ENCODE measurements at regions not wholly inside any gene's neighbourhood (a gene's known extent, or its start where the extent isn't known, plus 50 kb on each side); places are given as distances from the start of the nearest gene placed in this dataset.

DNA sequence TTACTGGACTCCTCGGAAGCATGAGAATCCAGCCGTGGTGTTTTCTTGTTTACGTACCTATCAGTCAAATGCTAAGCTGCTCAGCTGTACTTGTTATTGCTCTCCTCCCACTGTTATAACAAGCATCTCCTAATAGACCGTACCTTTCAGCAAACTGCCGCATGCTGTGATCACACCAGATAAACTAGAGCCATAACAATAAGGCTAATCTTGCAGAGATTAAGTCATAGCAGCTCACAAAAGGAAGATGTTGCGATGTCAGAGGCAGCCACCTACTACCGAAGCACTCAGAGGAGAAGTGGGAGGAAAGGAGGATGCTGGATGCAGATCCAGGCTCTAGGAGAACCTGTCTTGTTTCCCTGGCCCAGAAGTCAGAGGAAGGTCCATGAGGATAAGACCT is 196.0 kb downstream of the GALC start:
- H3K27me3 ChIP-seq (ENCODE audit: insufficient read depth, low read depth, low read length): no peaks in the 10 kb centered on the region
- no peaks in the 10 kb centered on the region for H3K36me3 ChIP-seq (ENCODE audit: insufficient read depth, low read length)
- H3K4me2 ChIP-seq (ENCODE audit: low read length): no peak overlapping the region
- H3K27ac ChIP-seq (ENCODE audit: low read length): no peak overlapping the region
- TF ChIP-seq, protein P1, sequence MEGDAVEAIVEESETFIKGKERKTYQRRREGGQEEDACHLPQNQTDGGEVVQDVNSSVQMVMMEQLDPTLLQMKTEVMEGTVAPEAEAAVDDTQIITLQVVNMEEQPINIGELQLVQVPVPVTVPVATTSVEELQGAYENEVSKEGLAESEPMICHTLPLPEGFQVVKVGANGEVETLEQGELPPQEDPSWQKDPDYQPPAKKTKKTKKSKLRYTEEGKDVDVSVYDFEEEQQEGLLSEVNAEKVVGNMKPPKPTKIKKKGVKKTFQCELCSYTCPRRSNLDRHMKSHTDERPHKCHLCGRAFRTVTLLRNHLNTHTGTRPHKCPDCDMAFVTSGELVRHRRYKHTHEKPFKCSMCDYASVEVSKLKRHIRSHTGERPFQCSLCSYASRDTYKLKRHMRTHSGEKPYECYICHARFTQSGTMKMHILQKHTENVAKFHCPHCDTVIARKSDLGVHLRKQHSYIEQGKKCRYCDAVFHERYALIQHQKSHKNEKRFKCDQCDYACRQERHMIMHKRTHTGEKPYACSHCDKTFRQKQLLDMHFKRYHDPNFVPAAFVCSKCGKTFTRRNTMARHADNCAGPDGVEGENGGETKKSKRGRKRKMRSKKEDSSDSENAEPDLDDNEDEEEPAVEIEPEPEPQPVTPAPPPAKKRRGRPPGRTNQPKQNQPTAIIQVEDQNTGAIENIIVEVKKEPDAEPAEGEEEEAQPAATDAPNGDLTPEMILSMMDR (IDR thresholded peaks at IDR 0.05; ENCODE audit: poor library complexity, severe bottlenecking): no peak
- no peak for TF ChIP-seq TAF1 (IDR thresholded peaks at IDR 0.05; ENCODE audit: low read depth)
- peak; percentile 10 for TF ChIP-seq RAD21 (conservative IDR thresholded peaks at IDR 0.05)
- TF ChIP-seq MXI1 (conservative IDR thresholded peaks at IDR 0.05; ENCODE audit: poor library complexity, severe bottlenecking): no peak
- peak; percentile 50 for TF ChIP-seq REST (IDR thresholded peaks at IDR 0.05; ENCODE audit: borderline replicate concordance)
- TF ChIP-seq SMC3 (conservative IDR thresholded peaks at IDR 0.05; ENCODE audit: poor library complexity): no peak
- TF ChIP-seq POLR2AphosphoS5 (IDR thresholded peaks at IDR 0.05): peak; percentile 97
- peak; percentile 77 for TF ChIP-seq EP300 (conservative IDR thresholded peaks at IDR 0.05; ENCODE audit: poor library complexity, severe bottlenecking)
- H3K4me3 ChIP-seq (ENCODE audit: low read length): no peak overlapping the region
- no peaks in the 10 kb centered on the region for H3K79me2 ChIP-seq (replicated peaks; ENCODE audit: insufficient read depth, low read length)
- H2AFZ ChIP-seq (ENCODE audit: low read depth, low read length): no peak overlapping the region
- no peak overlapping the region for H3K9ac ChIP-seq (ENCODE audit: low read length)
- H3K9me3 ChIP-seq (ENCODE audit: low read length): no peaks in the 10 kb centered on the region
- H4K20me1 ChIP-seq (ENCODE audit: insufficient read depth): no peaks in the 10 kb centered on the region
- H3F3A ChIP-seq (ENCODE audit: insufficient read depth, low read length, poor library complexity, severe bottlenecking): no peaks in the 10 kb centered on the region
- no peaks in the 10 kb centered on the region for H3K9me2 ChIP-seq (ENCODE audit: insufficient read depth, low read length)

DNA sequence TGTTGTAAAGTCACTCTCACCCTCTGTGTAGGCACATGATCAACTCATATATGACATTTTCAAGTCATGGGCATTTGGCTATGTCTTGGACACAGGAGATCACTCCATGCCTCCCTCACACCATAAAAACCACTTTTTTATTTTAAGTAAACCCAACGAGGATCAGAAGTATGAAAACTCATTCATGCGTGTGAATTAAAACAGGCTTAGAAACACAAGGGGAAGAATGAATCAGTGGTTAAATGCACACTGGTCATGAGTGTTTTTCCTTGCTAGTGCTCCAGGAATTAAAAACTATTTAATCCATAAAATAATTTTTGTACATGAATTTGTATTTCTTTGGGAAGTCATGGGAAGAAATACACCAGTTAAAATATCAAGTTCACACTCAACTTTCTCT is 198.4 kb downstream of the GALC start:
- Histone ChIP-seq H3K4me3 (ENCODE audit: low read length) (no peak overlapping the region), H2AFZ (ENCODE audit: low read depth, low read length) (no peak overlapping the region), H3K36me3 (ENCODE audit: insufficient read depth, low read length) (no peaks in the 10 kb centered on the region), H3K4me2 (ENCODE audit: low read length) (no peak overlapping the region), H3K9me2 (ENCODE audit: insufficient read depth, low read length) (no peaks in the 10 kb centered on the region), H3K79me2 (replicated peaks; ENCODE audit: insufficient read depth, low read length) (no peaks in the 10 kb centered on the region), H3K9me3 (ENCODE audit: low read length) (no peaks in the 10 kb centered on the region), H4K20me1 (ENCODE audit: insufficient read depth) (no peaks in the 10 kb centered on the region), H3K27me3 (ENCODE audit: insufficient read depth, low read depth, low read length) (no peaks in the 10 kb centered on the region), H3K27ac (ENCODE audit: low read length) (no peak overlapping the region), H3F3A (ENCODE audit: insufficient read depth, low read length, poor library complexity, severe bottlenecking) (no peaks in the 10 kb centered on the region), H3K9ac (ENCODE audit: low read length) (no peak overlapping the region)
- no peak for TF ChIP-seq REST (IDR thresholded peaks at IDR 0.05; ENCODE audit: borderline replicate concordance)
- TF ChIP-seq RAD21 (conservative IDR thresholded peaks at IDR 0.05): no peak
- TF ChIP-seq EZH2 (IDR thresholded peaks at IDR 0.05; ENCODE audit: borderline replicate concordance, insufficient read depth, low read length, poor library complexity, severe bottlenecking): no peak
- no peak for TF ChIP-seq POLR2AphosphoS5 (IDR thresholded peaks at IDR 0.05)
- TF ChIP-seq, protein P1 (IDR thresholded peaks at IDR 0.05; ENCODE audit: poor library complexity, severe bottlenecking): no peak
- TF ChIP-seq SMC3 (conservative IDR thresholded peaks at IDR 0.05; ENCODE audit: poor library complexity): no peak
- TF ChIP-seq MXI1 (conservative IDR thresholded peaks at IDR 0.05; ENCODE audit: poor library complexity, severe bottlenecking): no peak
- no peak for TF ChIP-seq EP300 (conservative IDR thresholded peaks at IDR 0.05; ENCODE audit: poor library complexity, severe bottlenecking)
- no peak for TF ChIP-seq TAF1 (IDR thresholded peaks at IDR 0.05; ENCODE audit: low read depth)
